ENCODE measurements at regions not wholly inside any gene's neighbourhood (a gene's known extent, or its start where the extent isn't known, plus 50 kb on each side); places are given as distances from the start of the nearest gene placed in this dataset.

DNA sequence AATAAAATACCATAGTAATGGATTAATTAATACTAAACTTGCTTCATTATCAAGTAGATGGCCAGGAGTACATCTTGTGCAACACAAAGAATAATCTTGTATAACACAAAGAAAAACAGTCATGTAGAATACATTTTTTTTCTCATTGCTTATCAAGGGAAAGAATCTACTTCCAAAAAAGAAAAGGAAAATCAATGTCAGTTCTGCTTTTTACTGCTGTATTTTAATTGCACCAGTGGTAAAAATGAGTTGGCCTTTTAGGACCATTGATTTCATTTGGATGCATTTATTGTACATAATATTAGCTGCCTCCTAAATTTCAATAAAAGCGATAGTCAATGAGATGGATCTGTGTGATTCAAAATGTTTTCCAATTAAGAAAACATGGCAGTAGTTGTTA lies 96.9 kb upstream of the BTBD3 start:
- H3K36me3 ChIP-seq (ENCODE audit: control insufficient read depth in 2 of 2, insufficient read depth in 2 of 2, low read length in 1 of 2) = no peaks in the 10 kb centered on the region
- no peak for FAIRE-seq
- in situ Hi-C loops (cut with MboI) (no loop called here), intact Hi-C loops (cut with micrococcal nuclease; ENCODE audit: unreplicated experiment) (no loop called here)
- no peaks in the 10 kb centered on the region for H3K9me3 ChIP-seq (replicated peaks; ENCODE audit: control insufficient read depth, insufficient read depth, low read length)
- ATAC-seq = no peak
- no peak overlapping the region for H3K9ac ChIP-seq (ENCODE audit: control insufficient read depth, insufficient read depth, low read length)
- no peaks in the 10 kb centered on the region for H3K27me3 ChIP-seq (replicated peaks in 1 of 2; ENCODE audit: control insufficient read depth in 2 of 2, insufficient read depth in 2 of 2, low read length in 1 of 2)
- CTCF ChIA-PET = no interaction called here
- H3K4me3 ChIP-seq = no peak overlapping the region
- DNase-seq (ENCODE audit: low read depth, low spot score) = no peak
- H2AFZ ChIP-seq (ENCODE audit: control insufficient read depth, low read depth, low read length) = no peak overlapping the region
- no peaks in the 10 kb centered on the region for H3K79me2 ChIP-seq (ENCODE audit: control insufficient read depth, insufficient read depth, low read length)
- H4K20me1 ChIP-seq (ENCODE audit: control insufficient read depth, insufficient read depth) = no peaks in the 10 kb centered on the region
- no peaks in the 10 kb centered on the region for H3K4me1 ChIP-seq (ENCODE audit: control insufficient read depth, insufficient read depth, low read length)
- H3K4me2 ChIP-seq (ENCODE audit: control insufficient read depth, insufficient read depth) = no peak overlapping the region
- BruUV-seq (replicated peaks) = no TSS peak
- no peak overlapping the region for H3K27ac ChIP-seq (ENCODE audit: control insufficient read depth, insufficient read depth)
- no peak for TF ChIP-seq FOXM1 (IDR thresholded peaks at IDR 0.05; ENCODE audit: low read depth, low read length)
- no peak for TF ChIP-seq HDAC6 (IDR thresholded peaks at IDR 0.05; ENCODE audit: unreplicated experiment)
- no peak for TF ChIP-seq SP1 (IDR thresholded peaks at IDR 0.05; ENCODE audit: low read depth, low read length)
- TF ChIP-seq, protein P1, sequence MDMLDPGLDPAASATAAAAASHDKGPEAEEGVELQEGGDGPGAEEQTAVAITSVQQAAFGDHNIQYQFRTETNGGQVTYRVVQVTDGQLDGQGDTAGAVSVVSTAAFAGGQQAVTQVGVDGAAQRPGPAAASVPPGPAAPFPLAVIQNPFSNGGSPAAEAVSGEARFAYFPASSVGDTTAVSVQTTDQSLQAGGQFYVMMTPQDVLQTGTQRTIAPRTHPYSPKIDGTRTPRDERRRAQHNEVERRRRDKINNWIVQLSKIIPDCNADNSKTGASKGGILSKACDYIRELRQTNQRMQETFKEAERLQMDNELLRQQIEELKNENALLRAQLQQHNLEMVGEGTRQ (IDR thresholded peaks at IDR 0.05; ENCODE audit: borderline replicate concordance, low read depth, low read length) = no peak
- no peak for TF ChIP-seq CREB1 (IDR thresholded peaks at IDR 0.05; ENCODE audit: low read depth)
- no peak for TF ChIP-seq MEF2B (IDR thresholded peaks at IDR 0.05; ENCODE audit: partially characterized antibody, poor library complexity, severe bottlenecking)
- no peak for TF ChIP-seq RFX5 (IDR thresholded peaks at IDR 0.05; ENCODE audit: low read depth, low read length)
- TF ChIP-seq BCL3 (IDR thresholded peaks at IDR 0.05; ENCODE audit: borderline replicate concordance, insufficient read depth, low read depth, low read length, poor library complexity, severe bottlenecking) = no peak
- TF ChIP-seq SUPT20H (IDR thresholded peaks at IDR 0.05; ENCODE audit: borderline replicate concordance, control insufficient read depth, low read depth, low read length) = no peak
- TF ChIP-seq SMC3 (IDR thresholded peaks at IDR 0.05; ENCODE audit: borderline replicate concordance, low read length) = no peak
- no peak for TF ChIP-seq BMI1 (IDR thresholded peaks at IDR 0.05; ENCODE audit: borderline replicate concordance)
- TF ChIP-seq ZNF274 (IDR thresholded peaks at IDR 0.05; ENCODE audit: insufficient read depth, insufficient read length) = no peak
- TF ChIP-seq ZNF207 (IDR thresholded peaks at IDR 0.05; ENCODE audit: borderline replicate concordance) = no peak
- no peak for TF ChIP-seq ASH2L (IDR thresholded peaks at IDR 0.05; ENCODE audit: borderline replicate concordance, low read depth)
- RAD21 ChIA-PET (ENCODE audit: unreplicated experiment) = no interaction called here
- 40% methylated on average over 1 of the region's 1 CpG for WGBS (ENCODE audit: insufficient coverage, insufficient replicate concordance, low lambda C conversion rate, missing lambda C conversion rate)
- SMC1A ChIA-PET (ENCODE audit: uncharacterized antibody, unreplicated experiment) = no interaction called here
- POLR2A ChIA-PET = no interaction called here

Data from GM12878 (cell line).